H1 (cell line): ENCODE measurements at regions not wholly inside any gene's neighbourhood (a gene's known extent, or its start where the extent isn't known, plus 50 kb on each side); places are given as distances from the start of the nearest gene placed in this dataset.

Experiments used
- CHD1 ChIP-seq: IDR thresholded peaks from 2 replicates; pipeline ENCODE4 v1.6.1; 2012; ENCODE audit warnings: low read depth, low read length, improper control_type of control experiment
- EP300 ChIP-seq, 2 experiments: IDR thresholded peaks; 1 replicate in 1 of 2; 2 replicates in 1 of 2; pipeline ENCODE4 v1.6.1; 2011 to 2012; ENCODE audit warnings: low read depth in 2 of 2, low read length in 2 of 2, mild to moderate bottlenecking in 2 of 2, borderline replicate concordance in 1 of 2, inconsistent platforms in 1 of 2, moderate library complexity in 1 of 2
- POLR2A ChIP-seq, 2 experiments: IDR thresholded peaks; 1 replicate in 1 of 2; 2 replicates in 1 of 2; pipeline ENCODE4 v1.6.1; 2011; ENCODE audit warnings: low read depth in 2 of 2, low read length in 2 of 2, mild to moderate bottlenecking in 2 of 2; ENCODE audit errors: control extremely low read depth in 1 of 2
- RAD21 ChIP-seq, 2 experiments: IDR thresholded peaks in 1 of 2; conservative IDR thresholded peaks in 1 of 2; 2 replicates each; pipeline ENCODE4 v1.6.1; 2011; ENCODE audit warnings: low read depth in 2 of 2, low read length in 2 of 2, improper control_type of control experiment in 1 of 2, inconsistent platforms in 1 of 2, mild to moderate bottlenecking in 1 of 2, moderate library complexity in 1 of 2
- TCF12 ChIP-seq: IDR thresholded peaks from 2 replicates; pipeline ENCODE4 v1.6.1; 2011; ENCODE audit warnings: low read depth, mild to moderate bottlenecking, low read length
- ZNF274 ChIP-seq: IDR thresholded peaks from 2 replicates; pipeline ENCODE4 v1.7.0; 2012; ENCODE audit warnings: low read length, borderline replicate concordance; ENCODE audit errors: extremely low read depth
- TF ChIP-seq, protein P1 (sequence below), 3 experiments: IDR thresholded peaks; 1 replicate in 2 of 3; 2 replicates in 1 of 3; pipeline versions ENCODE4 v1.5.1 to v1.6.1; 2011; ENCODE audit warnings: low read length in 3 of 3, mild to moderate bottlenecking in 3 of 3, inconsistent platforms in 2 of 3, low read depth in 1 of 3, moderate library complexity in 1 of 3; ENCODE audit not compliant: insufficient read depth in 1 of 3; ENCODE audit errors: control extremely low read depth in 1 of 3
- TF ChIP-seq, protein P2 (sequence below): IDR thresholded peaks from 2 replicates; pipeline ENCODE4 v1.6.1; 2012; ENCODE audit warnings: inconsistent platforms

DNA sequence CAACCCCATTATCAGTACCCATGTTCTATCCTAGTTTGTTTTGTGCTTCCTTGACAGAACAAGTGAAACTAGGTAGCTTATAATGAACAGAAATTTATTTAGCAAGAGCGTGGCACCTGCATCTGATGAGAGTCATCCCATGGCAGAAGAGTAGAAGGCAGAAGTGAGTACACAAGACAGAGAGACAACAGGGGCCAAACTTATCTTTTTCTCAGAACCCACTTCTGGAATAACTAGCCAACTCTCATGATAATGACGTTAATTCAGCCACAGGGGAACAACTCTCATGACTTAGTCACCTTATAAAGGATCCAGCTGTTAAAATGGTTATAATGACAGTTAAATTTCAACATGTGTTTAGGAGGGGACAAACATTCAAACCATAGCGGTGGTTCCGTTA lies 644.9 kb downstream of the TECRL start:
- TF ChIP-seq ZNF274 (no peak), EP300 (IDR thresholded peaks at IDR 0.05; ENCODE audit: borderline replicate concordance in 1 of 2, low read depth in 2 of 2, low read length in 2 of 2) (no peak), RAD21 (IDR thresholded peaks at IDR 0.05 in 1 of 2, conservative IDR thresholded peaks at IDR 0.05 in 1 of 2; ENCODE audit: low read depth in 2 of 2, low read length in 2 of 2) (no peak), TCF12 (no peak), POLR2A (IDR thresholded peaks at IDR 0.05; ENCODE audit: control extremely low read depth in 1 of 2, low read depth in 2 of 2, low read length in 2 of 2) (no peak), CHD1 (no peak)
- TF ChIP-seq, protein P1, sequence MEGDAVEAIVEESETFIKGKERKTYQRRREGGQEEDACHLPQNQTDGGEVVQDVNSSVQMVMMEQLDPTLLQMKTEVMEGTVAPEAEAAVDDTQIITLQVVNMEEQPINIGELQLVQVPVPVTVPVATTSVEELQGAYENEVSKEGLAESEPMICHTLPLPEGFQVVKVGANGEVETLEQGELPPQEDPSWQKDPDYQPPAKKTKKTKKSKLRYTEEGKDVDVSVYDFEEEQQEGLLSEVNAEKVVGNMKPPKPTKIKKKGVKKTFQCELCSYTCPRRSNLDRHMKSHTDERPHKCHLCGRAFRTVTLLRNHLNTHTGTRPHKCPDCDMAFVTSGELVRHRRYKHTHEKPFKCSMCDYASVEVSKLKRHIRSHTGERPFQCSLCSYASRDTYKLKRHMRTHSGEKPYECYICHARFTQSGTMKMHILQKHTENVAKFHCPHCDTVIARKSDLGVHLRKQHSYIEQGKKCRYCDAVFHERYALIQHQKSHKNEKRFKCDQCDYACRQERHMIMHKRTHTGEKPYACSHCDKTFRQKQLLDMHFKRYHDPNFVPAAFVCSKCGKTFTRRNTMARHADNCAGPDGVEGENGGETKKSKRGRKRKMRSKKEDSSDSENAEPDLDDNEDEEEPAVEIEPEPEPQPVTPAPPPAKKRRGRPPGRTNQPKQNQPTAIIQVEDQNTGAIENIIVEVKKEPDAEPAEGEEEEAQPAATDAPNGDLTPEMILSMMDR (IDR thresholded peaks at IDR 0.05; ENCODE audit: control extremely low read depth in 1 of 3, insufficient read depth in 1 of 3, low read depth in 1 of 3, low read length in 3 of 3) = no peak
- TF ChIP-seq, protein P2, sequence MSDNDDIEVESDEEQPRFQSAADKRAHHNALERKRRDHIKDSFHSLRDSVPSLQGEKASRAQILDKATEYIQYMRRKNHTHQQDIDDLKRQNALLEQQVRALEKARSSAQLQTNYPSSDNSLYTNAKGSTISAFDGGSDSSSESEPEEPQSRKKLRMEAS = no peak
